ENCODE measurements at regions not wholly inside any gene's neighbourhood (a gene's known extent, or its start where the extent isn't known, plus 50 kb on each side); places are given as distances from the start of the nearest gene placed in this dataset.

DNA sequence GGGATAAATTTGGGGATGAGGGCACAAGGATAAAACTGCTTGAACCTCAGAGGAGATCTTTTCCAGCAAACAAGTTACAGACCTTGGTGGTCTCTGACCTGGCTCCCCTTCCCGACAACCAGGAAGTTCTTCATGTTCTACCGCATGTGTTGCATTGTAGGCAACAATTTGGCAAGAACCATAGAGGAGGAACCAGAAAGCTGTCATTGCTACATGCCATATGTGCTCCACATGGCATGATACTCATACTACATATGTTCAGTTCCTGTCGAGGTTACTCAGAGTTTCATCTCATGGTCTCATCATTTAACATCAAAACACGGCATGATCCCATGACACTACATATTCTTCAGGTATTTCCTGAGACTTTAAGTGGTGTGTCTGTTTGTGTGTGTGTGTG, 235.9 kb downstream of the OR13H1 start:
- Histone ChIP-seq H3K4me1 (ENCODE audit: control insufficient read depth in 4 of 4, insufficient read depth in 4 of 4, low read length in 3 of 4) (peaks cover 0 to 27% (median 23%) of the 10 kb centered on the region in 4 donors), H3K9ac (ENCODE audit: low read depth in 1 of 2, low read length in 2 of 2) (no peak overlapping the region), H3K36me3 (ENCODE audit: control insufficient read depth in 4 of 4, insufficient read depth in 3 of 4, low read depth in 1 of 4, low read length in 3 of 4) (no peaks in the 10 kb centered on the region), H3K4me3 (ENCODE audit: low read depth in 1 of 3, low read length in 3 of 3) (no peak overlapping the region), H3K9me3 (ENCODE audit: control insufficient read depth in 4 of 4, low read length in 3 of 4) (no peaks in the 10 kb centered on the region), H3K27ac (ENCODE audit: low read depth in 1 of 2, low read length in 2 of 2) (no peak overlapping the region), H3K27me3 (ENCODE audit: control insufficient read depth in 4 of 4, insufficient read depth in 4 of 4, low read length in 3 of 4) (no peaks in the 10 kb centered on the region)
- no peak for TF ChIP-seq SP1 (IDR thresholded peaks at IDR 0.05)
- TF ChIP-seq, protein P1, sequence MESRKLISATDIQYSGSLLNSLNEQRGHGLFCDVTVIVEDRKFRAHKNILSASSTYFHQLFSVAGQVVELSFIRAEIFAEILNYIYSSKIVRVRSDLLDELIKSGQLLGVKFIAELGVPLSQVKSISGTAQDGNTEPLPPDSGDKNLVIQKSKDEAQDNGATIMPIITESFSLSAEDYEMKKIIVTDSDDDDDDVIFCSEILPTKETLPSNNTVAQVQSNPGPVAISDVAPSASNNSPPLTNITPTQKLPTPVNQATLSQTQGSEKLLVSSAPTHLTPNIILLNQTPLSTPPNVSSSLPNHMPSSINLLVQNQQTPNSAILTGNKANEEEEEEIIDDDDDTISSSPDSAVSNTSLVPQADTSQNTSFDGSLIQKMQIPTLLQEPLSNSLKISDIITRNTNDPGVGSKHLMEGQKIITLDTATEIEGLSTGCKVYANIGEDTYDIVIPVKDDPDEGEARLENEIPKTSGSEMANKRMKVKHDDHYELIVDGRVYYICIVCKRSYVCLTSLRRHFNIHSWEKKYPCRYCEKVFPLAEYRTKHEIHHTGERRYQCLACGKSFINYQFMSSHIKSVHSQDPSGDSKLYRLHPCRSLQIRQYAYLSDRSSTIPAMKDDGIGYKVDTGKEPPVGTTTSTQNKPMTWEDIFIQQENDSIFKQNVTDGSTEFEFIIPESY (IDR thresholded peaks at IDR 0.05): no peak
- no peak for TF ChIP-seq HNF4A (conservative IDR thresholded peaks at IDR 0.05)
- no peak for TF ChIP-seq HNF4G (IDR thresholded peaks at IDR 0.05)
- no peak for TF ChIP-seq JUND (IDR thresholded peaks at IDR 0.05)
- TF ChIP-seq, protein P2, sequence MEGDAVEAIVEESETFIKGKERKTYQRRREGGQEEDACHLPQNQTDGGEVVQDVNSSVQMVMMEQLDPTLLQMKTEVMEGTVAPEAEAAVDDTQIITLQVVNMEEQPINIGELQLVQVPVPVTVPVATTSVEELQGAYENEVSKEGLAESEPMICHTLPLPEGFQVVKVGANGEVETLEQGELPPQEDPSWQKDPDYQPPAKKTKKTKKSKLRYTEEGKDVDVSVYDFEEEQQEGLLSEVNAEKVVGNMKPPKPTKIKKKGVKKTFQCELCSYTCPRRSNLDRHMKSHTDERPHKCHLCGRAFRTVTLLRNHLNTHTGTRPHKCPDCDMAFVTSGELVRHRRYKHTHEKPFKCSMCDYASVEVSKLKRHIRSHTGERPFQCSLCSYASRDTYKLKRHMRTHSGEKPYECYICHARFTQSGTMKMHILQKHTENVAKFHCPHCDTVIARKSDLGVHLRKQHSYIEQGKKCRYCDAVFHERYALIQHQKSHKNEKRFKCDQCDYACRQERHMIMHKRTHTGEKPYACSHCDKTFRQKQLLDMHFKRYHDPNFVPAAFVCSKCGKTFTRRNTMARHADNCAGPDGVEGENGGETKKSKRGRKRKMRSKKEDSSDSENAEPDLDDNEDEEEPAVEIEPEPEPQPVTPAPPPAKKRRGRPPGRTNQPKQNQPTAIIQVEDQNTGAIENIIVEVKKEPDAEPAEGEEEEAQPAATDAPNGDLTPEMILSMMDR (IDR thresholded peaks at IDR 0.05; ENCODE audit: low read depth, low read length, missing input control): no peak
- TF ChIP-seq, protein P3, sequence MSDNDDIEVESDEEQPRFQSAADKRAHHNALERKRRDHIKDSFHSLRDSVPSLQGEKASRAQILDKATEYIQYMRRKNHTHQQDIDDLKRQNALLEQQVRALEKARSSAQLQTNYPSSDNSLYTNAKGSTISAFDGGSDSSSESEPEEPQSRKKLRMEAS (IDR thresholded peaks at IDR 0.05): no peak
- WGBS: 73% methylated on average over 4 of the region's 4 CpGs
- DNase-seq (ENCODE audit: low spot score): no peak

DNA sequence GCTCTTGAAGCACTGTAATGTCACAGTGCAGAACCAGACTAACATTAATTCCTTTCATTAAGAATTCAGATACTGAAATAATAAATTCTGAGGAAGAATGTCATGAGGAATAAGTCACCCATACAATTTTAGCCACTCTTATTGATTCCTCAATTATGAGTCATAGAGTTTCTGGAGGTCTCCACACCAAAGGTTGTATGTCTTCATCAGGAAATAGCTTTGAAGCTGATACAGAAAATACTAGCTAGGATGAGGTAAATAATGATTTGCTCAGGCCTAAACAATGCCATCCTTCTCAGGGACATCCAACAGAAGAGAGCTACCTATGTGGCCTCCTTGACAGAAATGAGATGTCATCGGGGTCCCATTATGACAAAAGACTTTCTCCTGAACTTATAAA, 238.8 kb downstream of the OR13H1 start:
- WGBS: 92% methylated on average over 1 of the region's 1 CpG
- H3K27me3 ChIP-seq (ENCODE audit: control insufficient read depth in 4 of 4, insufficient read depth in 4 of 4, low read length in 3 of 4): no peaks in the 10 kb centered on the region

More for the DNA sequence above, 238.8 kb downstream of the OR13H1 start:
- Histone ChIP-seq H3K9me3 (ENCODE audit: control insufficient read depth in 4 of 4, low read length in 3 of 4) (no peaks in the 10 kb centered on the region), H3K36me3 (ENCODE audit: control insufficient read depth in 4 of 4, insufficient read depth in 3 of 4, low read depth in 1 of 4, low read length in 3 of 4) (no peaks in the 10 kb centered on the region), H3K27ac (ENCODE audit: low read depth in 1 of 2, low read length in 2 of 2) (no peak overlapping the region), H3K4me3 (ENCODE audit: low read depth in 1 of 3, low read length in 3 of 3) (no peak overlapping the region), H3K9ac (ENCODE audit: low read depth in 1 of 2, low read length in 2 of 2) (no peak overlapping the region), H3K4me1 (ENCODE audit: control insufficient read depth in 4 of 4, insufficient read depth in 4 of 4, low read length in 3 of 4) (peaks cover 0 to 26% (median 22%) of the 10 kb centered on the region in 4 donors)
- DNase-seq (ENCODE audit: low spot score): no peak
- no peak for TF ChIP-seq FOXA2 (IDR thresholded peaks at IDR 0.05)
- TF ChIP-seq TAF1 (conservative IDR thresholded peaks at IDR 0.05): no peak
- TF ChIP-seq, protein P2 (IDR thresholded peaks at IDR 0.05; ENCODE audit: low read depth, low read length, missing input control): no peak
- TF ChIP-seq HNF4A (conservative IDR thresholded peaks at IDR 0.05): no peak
- no peak for TF ChIP-seq EGR1 (IDR thresholded peaks at IDR 0.05; ENCODE audit: low read depth in 2 of 2)
- TF ChIP-seq NR2F2 (IDR thresholded peaks at IDR 0.05): no peak
- TF ChIP-seq, protein P4, sequence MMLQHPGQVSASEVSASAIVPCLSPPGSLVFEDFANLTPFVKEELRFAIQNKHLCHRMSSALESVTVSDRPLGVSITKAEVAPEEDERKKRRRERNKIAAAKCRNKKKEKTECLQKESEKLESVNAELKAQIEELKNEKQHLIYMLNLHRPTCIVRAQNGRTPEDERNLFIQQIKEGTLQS (IDR thresholded peaks at IDR 0.05): no peak
- no peak for TF ChIP-seq YY1 (IDR thresholded peaks at IDR 0.05)
- TF ChIP-seq JUND (IDR thresholded peaks at IDR 0.05): no peak
- no peak for TF ChIP-seq FOXA1 (IDR thresholded peaks at IDR 0.05)
- TF ChIP-seq, protein P1 (IDR thresholded peaks at IDR 0.05): no peak

All from liver (tissue), 8 donors.